Ascending aorta (tissue), 2 donors: ENCODE measurements at regions not wholly inside any gene's neighbourhood (a gene's known extent, or its start where the extent isn't known, plus 50 kb on each side); places are given as distances from the start of the nearest gene placed in this dataset.

Experiments
- DNase-seq, 2 donors: peaks; one replicate each; pipeline ENCODE4 v3.0.0-alpha.2; 2019; ENCODE audit warnings: low spot score in 2 of 2
- H3K27ac ChIP-seq, 2 donors: fragments of 200-600 bp; sonication (generic); one replicate each; pipeline ENCODE4 v1.5.1; 2016 to 2017; ENCODE audit warnings: mild to moderate bottlenecking in 1 of 2
- H3K27me3 ChIP-seq: fragments of 200-600 bp; sonication (generic); one replicate; pipeline ENCODE4 v1.5.1; 2017
- H3K36me3 ChIP-seq, 2 donors: fragments of 200-600 bp; sonication (generic); one replicate each; pipeline ENCODE4 v1.5.1; 2016
- H3K4me1 ChIP-seq, 2 donors: fragments of 200-600 bp; sonication (generic); one replicate each; pipeline ENCODE4 v1.5.1; 2016 to 2017; ENCODE audit warnings: mild to moderate bottlenecking in 1 of 2
- H3K4me3 ChIP-seq, 2 donors: fragments of 200-600 bp; sonication (generic); one replicate each; pipeline ENCODE4 v1.5.1; 2016 to 2017; ENCODE audit warnings: mild to moderate bottlenecking in 1 of 2
- H3K9me3 ChIP-seq, 2 donors: fragments of 200-600 bp; sonication (generic); one replicate each; pipeline ENCODE4 v1.5.1; 2016
- intact Hi-C: fragments of 100-400 bp; cut with DNase I; formaldehyde crosslinking; loops from one replicate; pipeline ENCODE4 v1.15.1; 2023
- TF ChIP-seq, protein P1 (sequence below), 3 experiments: fragments of 200-600 bp in 2 of 3; fragments of 450-650 bp in 1 of 3; sonication (generic) in 2 of 3; IDR thresholded peaks; one replicate each; pipeline ENCODE4 v1.5.1; 2016 to 2019; ENCODE audit warnings: antibody characterized with exemption in 3 of 3, mild to moderate bottlenecking in 1 of 3, moderate library complexity in 1 of 3

DNA sequence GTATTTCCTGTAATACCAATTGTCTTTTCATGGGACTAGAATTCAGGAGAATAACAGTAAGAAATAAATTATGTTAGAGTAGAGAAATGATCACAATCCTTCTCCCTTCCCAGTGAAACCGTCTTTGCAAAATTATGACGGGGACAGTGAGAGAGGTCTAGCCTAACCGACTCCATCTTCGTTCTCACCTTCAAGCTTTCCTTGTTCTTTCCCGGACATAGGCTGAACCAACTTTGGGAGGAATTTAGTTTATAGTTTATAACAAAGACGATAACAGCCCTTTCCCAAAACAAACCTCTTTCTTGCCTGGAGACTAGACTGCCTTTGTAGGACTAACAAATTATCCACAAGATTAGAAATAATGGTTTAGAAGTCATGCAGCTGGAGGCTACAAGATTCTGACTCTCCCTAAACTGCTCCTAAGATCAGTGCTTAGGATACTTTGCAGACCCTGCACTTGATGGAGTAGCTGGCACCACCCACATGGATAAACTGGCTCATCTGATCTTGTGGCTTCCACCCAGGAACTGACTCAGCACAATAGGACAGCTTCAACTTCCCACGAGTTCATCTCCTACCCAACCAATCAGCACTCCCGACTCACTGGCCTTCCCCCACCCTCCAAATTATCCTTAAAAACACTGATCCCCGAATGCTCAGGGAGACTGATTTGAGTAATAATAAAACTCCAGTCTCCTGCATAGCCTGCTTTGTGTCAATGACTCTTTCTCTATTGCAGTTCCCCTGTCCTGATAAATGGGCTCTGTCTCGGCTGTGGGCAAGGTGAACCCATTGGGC, 521.2 kb upstream of the TBX3 start:
- Histone ChIP-seq H3K36me3 (no peaks in the 10 kb centered on the region), H3K4me1 (no peaks in the 10 kb centered on the region), H3K9me3 (no peaks in the 10 kb centered on the region), H3K4me3 (no peak overlapping the region), H3K27me3 (no peaks in the 10 kb centered on the region), H3K27ac (no peak overlapping the region)
- no peak for DNase-seq
- intact Hi-C loops, result no loop called here
- TF ChIP-seq, protein P1, sequence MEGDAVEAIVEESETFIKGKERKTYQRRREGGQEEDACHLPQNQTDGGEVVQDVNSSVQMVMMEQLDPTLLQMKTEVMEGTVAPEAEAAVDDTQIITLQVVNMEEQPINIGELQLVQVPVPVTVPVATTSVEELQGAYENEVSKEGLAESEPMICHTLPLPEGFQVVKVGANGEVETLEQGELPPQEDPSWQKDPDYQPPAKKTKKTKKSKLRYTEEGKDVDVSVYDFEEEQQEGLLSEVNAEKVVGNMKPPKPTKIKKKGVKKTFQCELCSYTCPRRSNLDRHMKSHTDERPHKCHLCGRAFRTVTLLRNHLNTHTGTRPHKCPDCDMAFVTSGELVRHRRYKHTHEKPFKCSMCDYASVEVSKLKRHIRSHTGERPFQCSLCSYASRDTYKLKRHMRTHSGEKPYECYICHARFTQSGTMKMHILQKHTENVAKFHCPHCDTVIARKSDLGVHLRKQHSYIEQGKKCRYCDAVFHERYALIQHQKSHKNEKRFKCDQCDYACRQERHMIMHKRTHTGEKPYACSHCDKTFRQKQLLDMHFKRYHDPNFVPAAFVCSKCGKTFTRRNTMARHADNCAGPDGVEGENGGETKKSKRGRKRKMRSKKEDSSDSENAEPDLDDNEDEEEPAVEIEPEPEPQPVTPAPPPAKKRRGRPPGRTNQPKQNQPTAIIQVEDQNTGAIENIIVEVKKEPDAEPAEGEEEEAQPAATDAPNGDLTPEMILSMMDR (IDR thresholded peaks at IDR 0.05), result no peak

GRCh38 chr12:115203701-115204100, 519.7 kb upstream of the TBX3 start:
- TF ChIP-seq, protein P1 (IDR thresholded peaks at IDR 0.05), result no peak
- Histone ChIP-seq H3K27me3 (no peaks in the 10 kb centered on the region), H3K27ac (no peak overlapping the region), H3K36me3 (no peaks in the 10 kb centered on the region), H3K4me1 (no peaks in the 10 kb centered on the region), H3K9me3 (no peaks in the 10 kb centered on the region), H3K4me3 (no peak overlapping the region)
- no peak for DNase-seq
- intact Hi-C loops, result no loop called here

DNA sequence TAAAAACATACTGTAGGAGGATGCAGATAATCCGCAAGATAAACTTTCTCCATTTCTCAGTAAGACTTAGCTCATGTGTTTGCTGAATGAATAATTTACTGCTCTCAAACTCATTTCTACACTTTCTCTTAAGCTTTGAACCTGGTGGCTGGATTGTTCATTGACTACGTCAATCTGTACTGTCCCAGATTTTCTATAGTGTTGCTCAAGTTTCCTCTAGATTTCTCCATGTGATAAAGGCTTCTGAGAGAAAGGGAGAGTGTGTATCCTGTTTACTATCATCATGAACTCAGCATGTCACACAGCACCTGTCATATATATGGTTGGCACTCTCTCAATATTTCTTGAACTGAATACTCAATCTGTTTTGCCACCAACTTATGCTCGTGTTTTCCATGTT, 518.0 kb upstream of the TBX3 start:
- Histone ChIP-seq H3K27ac (no peak overlapping the region), H3K27me3 (no peaks in the 10 kb centered on the region), H3K4me3 (no peak overlapping the region), H3K36me3 (no peaks in the 10 kb centered on the region), H3K4me1 (no peaks in the 10 kb centered on the region), H3K9me3 (no peaks in the 10 kb centered on the region)
- TF ChIP-seq, protein P1 (IDR thresholded peaks at IDR 0.05), result no peak
- intact Hi-C loops, result no loop called here
- DNase-seq, result no peak

GRCh38 chr12:115199831-115200230, 515.9 kb upstream of the TBX3 start:
- no peak overlapping the region for H3K4me3 ChIP-seq
- H3K36me3 ChIP-seq, result no peaks in the 10 kb centered on the region
- H3K27ac ChIP-seq, result no peak overlapping the region
- TF ChIP-seq, protein P1 (IDR thresholded peaks at IDR 0.05), result no peak
- H3K9me3 ChIP-seq, result no peaks in the 10 kb centered on the region
- DNase-seq, result no peak
- H3K27me3 ChIP-seq, result no peaks in the 10 kb centered on the region
- intact Hi-C loops, result no loop called here
- no peaks in the 10 kb centered on the region for H3K4me1 ChIP-seq

DNA sequence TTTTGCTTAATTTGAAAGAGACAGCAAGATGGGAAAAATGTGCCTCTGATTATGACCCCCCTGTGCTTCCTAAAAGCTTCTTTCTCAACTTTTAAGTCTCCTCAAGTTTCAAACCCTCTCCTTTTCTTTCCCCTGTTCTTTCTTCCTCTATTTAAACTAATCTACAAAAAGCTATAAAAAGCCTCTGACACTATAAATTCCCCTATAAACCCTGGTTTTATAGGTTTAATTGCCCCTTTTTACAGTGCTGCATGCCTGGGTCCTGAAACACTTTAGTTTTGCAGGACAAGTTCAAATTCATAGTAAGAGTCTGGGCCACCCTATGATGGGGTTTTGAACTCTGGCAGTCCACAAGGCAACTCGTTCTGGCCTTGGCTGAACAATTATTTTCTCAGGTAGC, 510.9 kb upstream of the TBX3 start:
- Histone ChIP-seq H3K4me1 (no peaks in the 10 kb centered on the region), H3K27ac (no peak overlapping the region), H3K4me3 (no peak overlapping the region), H3K9me3 (no peaks in the 10 kb centered on the region), H3K36me3 (no peaks in the 10 kb centered on the region), H3K27me3 (no peaks in the 10 kb centered on the region)
- intact Hi-C loops, result no loop called here
- no peak for DNase-seq
- TF ChIP-seq, protein P1 (IDR thresholded peaks at IDR 0.05), result no peak
